Tibial nerve (tissue), 4 donors: ENCODE measurements at regions not wholly inside any gene's neighbourhood (a gene's known extent, or its start where the extent isn't known, plus 50 kb on each side); places are given as distances from the start of the nearest gene placed in this dataset.

Experiments
- DNase-seq, 2 donors: peaks; one replicate each; pipeline ENCODE4 v3.0.0-alpha.2; 2019; ENCODE audit warnings: low spot score in 2 of 2
- H3K27ac ChIP-seq, 4 donors: fragments of 200-600 bp; sonication (generic) in 3 of 4; one replicate each; pipeline ENCODE4 v1.5.1; 2017 to 2019; ENCODE audit warnings: mild to moderate bottlenecking in 1 of 4
- H3K27me3 ChIP-seq, 2 donors: fragments of 200-600 bp; sonication (generic) in 1 of 2; one replicate each; pipeline versions ENCODE4 v1.5.1 to v1.6.0; 2017 to 2019
- H3K36me3 ChIP-seq, 3 donors: fragments of 200-600 bp; sonication (generic); one replicate each; pipeline ENCODE4 v1.5.1; 2018 to 2019
- H3K4me1 ChIP-seq, 4 donors: fragments of 200-600 bp; sonication (generic) in 3 of 4; one replicate each; pipeline ENCODE4 v1.5.1; 2017 to 2019
- H3K4me3 ChIP-seq, 4 donors: fragments of 200-600 bp; sonication (generic) in 3 of 4; one replicate each; pipeline ENCODE4 v1.5.1; 2017 to 2019; ENCODE audit warnings: mild to moderate bottlenecking in 1 of 4, moderate library complexity in 1 of 4
- H3K9me3 ChIP-seq, 4 donors: fragments of 200-600 bp; sonication (generic) in 3 of 4; one replicate each; pipeline ENCODE4 v1.5.1; 2017 to 2019
- EP300 ChIP-seq, 2 donors: sonication (generic); formaldehyde crosslinking; IDR thresholded peaks; one replicate each; pipeline ENCODE4 v1.6.1; 2017; ENCODE audit warnings: antibody characterized with exemption in 2 of 2, mild to moderate bottlenecking in 1 of 2
- POLR2A ChIP-seq, 2 donors: fragments of 450-650 bp; IDR thresholded peaks; one replicate each; pipeline ENCODE4 v1.6.1; 2017; ENCODE audit warnings: antibody characterized with exemption in 2 of 2, mild to moderate bottlenecking in 2 of 2, moderate library complexity in 2 of 2
- WGBS, 2 donors: methylation state at CpG; one replicate each; pipeline ENCODE4 v1.1.5; 2018; 5-methylcytosine and 5-hydroxymethylcytosine counted together
- TF ChIP-seq, protein P1 (sequence below), 5 experiments: fragments of 200-600 bp in 3 of 5; fragments of 450-650 bp in 2 of 5; sonication (generic) in 3 of 5; IDR thresholded peaks; one replicate each; pipeline ENCODE4 v1.5.1; 2016 to 2019; ENCODE audit warnings: antibody characterized with exemption in 5 of 5, mild to moderate bottlenecking in 3 of 5, moderate library complexity in 2 of 5

DNA sequence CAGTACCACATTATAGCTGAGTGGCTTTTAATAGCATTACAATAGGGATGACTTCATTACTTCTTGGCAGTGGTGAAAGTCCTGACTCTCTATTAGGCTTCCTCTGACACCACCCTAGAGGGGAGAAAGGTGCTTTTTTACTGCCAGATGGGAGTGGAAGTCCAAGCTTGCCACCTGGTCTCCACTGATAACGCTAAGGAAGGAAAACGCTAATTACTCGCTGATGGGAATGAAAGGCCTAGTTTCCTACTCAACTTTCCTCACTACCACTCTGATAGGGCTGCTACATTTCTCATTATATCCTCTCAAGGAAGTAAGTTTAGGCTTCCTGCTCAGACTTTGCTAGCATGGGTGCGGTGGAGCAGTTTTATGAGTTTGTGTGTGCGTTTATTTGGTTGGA is 62.3 kb upstream of the PAGE3 start:
- 77 to 84% methylated on average over 5 of the region's 5 CpGs for WGBS, 2 donors
- TF ChIP-seq, protein P1, sequence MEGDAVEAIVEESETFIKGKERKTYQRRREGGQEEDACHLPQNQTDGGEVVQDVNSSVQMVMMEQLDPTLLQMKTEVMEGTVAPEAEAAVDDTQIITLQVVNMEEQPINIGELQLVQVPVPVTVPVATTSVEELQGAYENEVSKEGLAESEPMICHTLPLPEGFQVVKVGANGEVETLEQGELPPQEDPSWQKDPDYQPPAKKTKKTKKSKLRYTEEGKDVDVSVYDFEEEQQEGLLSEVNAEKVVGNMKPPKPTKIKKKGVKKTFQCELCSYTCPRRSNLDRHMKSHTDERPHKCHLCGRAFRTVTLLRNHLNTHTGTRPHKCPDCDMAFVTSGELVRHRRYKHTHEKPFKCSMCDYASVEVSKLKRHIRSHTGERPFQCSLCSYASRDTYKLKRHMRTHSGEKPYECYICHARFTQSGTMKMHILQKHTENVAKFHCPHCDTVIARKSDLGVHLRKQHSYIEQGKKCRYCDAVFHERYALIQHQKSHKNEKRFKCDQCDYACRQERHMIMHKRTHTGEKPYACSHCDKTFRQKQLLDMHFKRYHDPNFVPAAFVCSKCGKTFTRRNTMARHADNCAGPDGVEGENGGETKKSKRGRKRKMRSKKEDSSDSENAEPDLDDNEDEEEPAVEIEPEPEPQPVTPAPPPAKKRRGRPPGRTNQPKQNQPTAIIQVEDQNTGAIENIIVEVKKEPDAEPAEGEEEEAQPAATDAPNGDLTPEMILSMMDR (IDR thresholded peaks at IDR 0.05): no peak
- peak; percentile 10 to 61 for TF ChIP-seq EP300 (IDR thresholded peaks at IDR 0.05)
- Histone ChIP-seq H3K27ac (no peak overlapping the region), H3K4me3 (no peak overlapping the region), H3K27me3 (no peaks in the 10 kb centered on the region), H3K9me3 (peaks cover 0 to 8% (median 0%) of the 10 kb centered on the region in 4 donors), H3K36me3 (no peaks in the 10 kb centered on the region), H3K4me1 (no peaks in the 10 kb centered on the region)
- DNase-seq: no peak

DNA sequence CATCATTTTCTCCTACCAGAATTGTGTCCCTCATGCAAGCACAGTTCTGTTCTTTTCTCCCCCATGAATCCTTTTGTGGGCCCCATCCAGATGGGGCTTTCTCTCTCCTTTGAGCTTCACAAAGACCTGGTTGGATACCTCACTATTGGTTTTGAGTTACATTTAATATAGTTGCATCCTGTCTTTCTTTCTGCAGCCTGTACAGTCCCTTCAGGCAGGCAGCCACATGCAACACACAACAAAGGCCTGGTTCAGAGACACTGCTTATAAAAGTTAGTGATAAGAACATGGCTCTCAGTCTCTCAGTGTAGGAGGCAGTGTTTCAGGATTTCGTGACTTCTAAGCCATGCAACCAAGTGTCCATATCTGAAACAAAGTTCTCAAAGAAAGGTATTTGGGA is 70.6 kb upstream of the PAGE3 start:
- no peaks in the 10 kb centered on the region for H3K9me3 ChIP-seq
- TF ChIP-seq EP300 (IDR thresholded peaks at IDR 0.05): no peak
- TF ChIP-seq, protein P1 (IDR thresholded peaks at IDR 0.05): no peak
- no peak for TF ChIP-seq POLR2A (IDR thresholded peaks at IDR 0.05)
- H3K4me3 ChIP-seq: no peak overlapping the region
- no peak for DNase-seq
- no peaks in the 10 kb centered on the region for H3K27me3 ChIP-seq
- H3K4me1 ChIP-seq: no peaks in the 10 kb centered on the region
- WGBS, 2 donors: 32 to 58% methylated on average over 1 of the region's 1 CpG
- no peak overlapping the region for H3K27ac ChIP-seq
- H3K36me3 ChIP-seq: no peaks in the 10 kb centered on the region

DNA sequence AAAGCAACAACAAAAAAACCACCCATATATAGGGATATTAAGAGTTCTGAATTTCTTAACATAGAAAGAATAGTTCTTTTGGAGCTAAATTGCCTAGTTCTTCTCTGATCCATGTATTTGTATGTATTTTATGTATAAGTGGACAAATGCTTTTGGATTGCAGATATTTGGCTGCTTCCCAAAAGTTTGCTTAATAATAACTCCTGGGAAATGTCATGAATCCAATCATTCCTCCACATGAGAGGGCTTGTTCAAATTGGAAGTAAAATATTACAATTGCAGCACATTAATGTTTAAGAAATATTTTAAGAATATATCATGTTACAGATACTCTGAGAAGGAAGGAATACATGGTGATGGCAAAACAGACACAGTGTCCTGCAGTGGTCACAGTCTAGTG is 71.5 kb upstream of the PAGE3 start:
- no peak overlapping the region for H3K27ac ChIP-seq
- no peaks in the 10 kb centered on the region for H3K27me3 ChIP-seq
- TF ChIP-seq EP300 (IDR thresholded peaks at IDR 0.05) (no peak), POLR2A (IDR thresholded peaks at IDR 0.05) (no peak)
- TF ChIP-seq, protein P1 (IDR thresholded peaks at IDR 0.05): no peak
- DNase-seq: no peak
- no peaks in the 10 kb centered on the region for H3K4me1 ChIP-seq
- H3K36me3 ChIP-seq: no peaks in the 10 kb centered on the region
- H3K9me3 ChIP-seq: no peaks in the 10 kb centered on the region
- no peak overlapping the region for H3K4me3 ChIP-seq

DNA sequence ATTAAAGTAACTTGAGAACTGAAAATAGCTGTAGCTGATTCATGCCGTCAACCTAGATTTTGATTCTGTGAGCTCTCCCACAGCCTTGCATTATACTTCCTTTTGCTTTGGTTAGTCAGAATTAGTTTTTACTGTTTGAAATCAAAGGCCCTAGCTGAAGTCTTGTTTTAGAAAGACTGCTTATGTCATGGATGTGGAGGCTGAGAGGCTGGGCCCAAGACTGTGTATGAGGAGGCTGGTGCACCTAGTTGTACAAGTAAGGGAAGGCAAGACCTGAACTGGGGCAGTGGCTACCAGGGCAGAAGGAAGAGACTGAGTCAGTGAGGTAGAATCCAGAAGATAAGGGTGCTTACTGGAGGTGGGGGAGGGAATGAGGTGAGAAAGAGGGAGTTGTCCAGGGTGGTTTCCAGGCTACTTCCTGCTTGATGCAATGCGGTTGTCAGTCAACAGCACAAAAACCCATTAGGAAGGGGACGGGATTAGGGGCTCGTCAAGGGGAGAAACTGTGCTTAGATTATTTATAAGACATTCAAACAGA is 76.2 kb upstream of the PAGE3 start:
- no peak for DNase-seq
- WGBS, 2 donors: 76 to 83% methylated on average over 4 of the region's 4 CpGs
- TF ChIP-seq EP300 (IDR thresholded peaks at IDR 0.05) (no peak), POLR2A (IDR thresholded peaks at IDR 0.05) (no peak)
- TF ChIP-seq, protein P1 (IDR thresholded peaks at IDR 0.05): no peak

DNA sequence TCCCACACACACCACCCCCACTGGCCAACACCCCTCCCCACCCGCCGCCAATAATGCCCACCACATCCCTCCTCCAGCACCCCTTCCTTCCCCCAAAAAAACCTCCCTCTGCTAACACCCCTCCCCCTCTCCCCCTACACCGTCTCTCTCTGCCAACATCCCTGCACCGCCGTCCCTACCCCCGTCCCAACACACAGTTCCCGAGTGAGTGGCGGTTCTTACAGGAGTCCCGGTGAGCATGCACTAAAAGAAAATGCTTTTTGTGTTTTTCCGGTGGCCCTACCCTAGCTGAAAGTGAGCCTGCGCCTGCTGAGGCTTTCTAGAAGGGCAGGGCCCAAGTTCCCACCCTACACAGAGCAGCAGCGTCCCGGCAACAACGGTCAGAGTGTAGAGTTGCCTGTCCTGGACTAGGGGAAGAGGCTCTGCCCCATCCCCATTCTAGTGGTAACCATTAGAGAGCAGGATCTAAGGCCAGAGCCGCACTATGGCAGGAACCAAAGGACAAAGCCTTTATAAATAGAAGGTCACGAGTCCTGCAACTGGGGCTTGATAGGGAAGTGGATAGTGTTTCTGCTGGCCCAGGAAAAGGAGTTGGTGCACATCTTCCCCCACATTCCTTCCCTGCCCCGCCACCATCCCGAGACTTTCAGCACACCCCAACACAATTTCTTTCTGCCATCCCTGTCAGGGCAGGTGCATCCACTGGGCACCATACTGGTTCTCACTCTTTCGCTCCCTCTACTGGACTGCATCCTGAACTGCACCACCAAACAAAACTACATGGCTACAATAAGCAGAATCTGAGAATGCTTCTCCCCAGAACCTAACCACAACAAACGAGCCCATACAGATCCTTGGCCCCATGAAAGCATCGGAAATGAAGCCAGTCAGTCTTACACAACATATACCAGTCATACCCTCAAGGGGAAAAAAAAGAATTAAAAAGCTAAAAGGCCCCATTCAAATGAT is 78.1 kb upstream of the PAGE3 start:
- Histone ChIP-seq H3K36me3 (no peaks in the 10 kb centered on the region), H3K4me1 (no peaks in the 10 kb centered on the region), H3K9me3 (no peaks in the 10 kb centered on the region), H3K4me3 (no peak overlapping the region), H3K27ac (no peak overlapping the region), H3K27me3 (no peaks in the 10 kb centered on the region)
- peak in 1 of 2 donors; percentile 13 for DNase-seq
- TF ChIP-seq, protein P1 (IDR thresholded peaks at IDR 0.05): peak; percentile 20 to 41 (median 32)
- no peak for TF ChIP-seq EP300 (IDR thresholded peaks at IDR 0.05)
- WGBS, 2 donors: 36 to 59% methylated on average over 21 of the region's 21 CpGs

More for the DNA sequence above, 76.2 kb upstream of the PAGE3 start:
- Histone ChIP-seq H3K4me3 (no peak overlapping the region), H3K27me3 (no peaks in the 10 kb centered on the region), H3K9me3 (no peaks in the 10 kb centered on the region), H3K27ac (no peak overlapping the region), H3K36me3 (no peaks in the 10 kb centered on the region), H3K4me1 (no peaks in the 10 kb centered on the region)
